Left lung (tissue), 4 donors: ENCODE measurements at regions not wholly inside any gene's neighbourhood (a gene's known extent, or its start where the extent isn't known, plus 50 kb on each side); places are given as distances from the start of the nearest gene placed in this dataset.
A peak's percentile ranks its signal among the peaks of the same experiment; 100 is the strongest.

Source experiments
- ATAC-seq: fragments of 200-7000 bp; cut with Tn5 transposase; one replicate; pipeline ENCODE4 v1.9.1; 2020; ENCODE audit warnings: moderate library complexity
- DNase-seq, 4 donors: peaks; one replicate each; pipeline ENCODE4 v3.0.0-alpha.2; 2013 to 2020
- H3K27ac ChIP-seq, 2 donors: fragments of 200-600 bp; sonication (generic) in 1 of 2; one replicate each; pipeline versions ENCODE4 v1.5.0 to v1.8.0; 2020 to 2021
- H3K27me3 ChIP-seq, 2 donors: fragments of 200-600 bp; sonication (generic) in 1 of 2; one replicate each; pipeline versions ENCODE4 v1.5.0 to v1.8.0; 2020 to 2021
- H3K36me3 ChIP-seq, 2 donors: fragments of 200-600 bp; sonication (generic) in 1 of 2; one replicate each; pipeline versions ENCODE4 v1.5.0 to v1.8.0; 2020 to 2021
- H3K4me1 ChIP-seq, 2 donors: fragments of 200-600 bp; one replicate each; pipeline ENCODE4 v1.8.0; 2021
- H3K4me3 ChIP-seq, 2 donors: fragments of 200-600 bp; sonication (generic) in 1 of 2; one replicate each; pipeline versions ENCODE4 v1.5.0 to v1.8.0; 2020 to 2021; ENCODE audit warnings: mild to moderate bottlenecking in 1 of 2
- H3K9me3 ChIP-seq, 2 donors: fragments of 200-600 bp; sonication (generic) in 1 of 2; one replicate each; pipeline versions ENCODE4 v1.5.0 to v1.8.0; 2020 to 2021
- intact Hi-C, 2 donors: fragments of 100-400 bp; cut with DNase I; formaldehyde crosslinking; loops; one replicate each; pipeline versions ENCODE4 v1.11.2 to v1.14.2; 2022
- TF ChIP-seq, protein P1 (sequence below), 2 donors: fragments of 200-600 bp; sonication (generic) in 1 of 2; IDR thresholded peaks; one replicate each; pipeline versions ENCODE4 v1.5.0 to v1.8.0; 2021; ENCODE audit warnings: antibody characterized with exemption in 2 of 2
- donor health status: DM: no; HTN: yes; CAD: no.
- donor health status: DM: no; HTN: no; CAD: no.

DNA sequence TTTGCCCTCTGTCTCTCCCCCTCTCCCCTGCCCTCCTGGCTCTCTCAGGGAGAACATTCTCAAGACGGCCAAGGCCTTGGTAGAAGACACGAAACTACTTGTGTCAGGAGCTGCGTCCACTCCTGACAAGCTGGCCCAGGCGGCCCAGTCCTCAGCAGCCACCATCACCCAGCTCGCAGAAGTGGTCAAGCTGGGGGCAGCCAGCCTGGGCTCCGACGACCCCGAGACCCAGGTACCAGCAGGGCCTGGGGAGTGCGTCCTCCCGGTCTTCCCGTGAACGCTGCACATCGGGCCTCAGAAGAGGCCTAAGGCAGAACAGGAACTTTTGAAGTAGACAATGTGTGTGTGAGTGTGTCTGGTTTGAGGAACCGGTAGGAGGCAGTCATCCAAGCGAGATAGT lies 245.4 kb upstream of the TPM1 start:
- H3K27ac ChIP-seq = no peak overlapping the region
- H3K9me3 ChIP-seq = no peaks in the 10 kb centered on the region
- TF ChIP-seq, protein P1, sequence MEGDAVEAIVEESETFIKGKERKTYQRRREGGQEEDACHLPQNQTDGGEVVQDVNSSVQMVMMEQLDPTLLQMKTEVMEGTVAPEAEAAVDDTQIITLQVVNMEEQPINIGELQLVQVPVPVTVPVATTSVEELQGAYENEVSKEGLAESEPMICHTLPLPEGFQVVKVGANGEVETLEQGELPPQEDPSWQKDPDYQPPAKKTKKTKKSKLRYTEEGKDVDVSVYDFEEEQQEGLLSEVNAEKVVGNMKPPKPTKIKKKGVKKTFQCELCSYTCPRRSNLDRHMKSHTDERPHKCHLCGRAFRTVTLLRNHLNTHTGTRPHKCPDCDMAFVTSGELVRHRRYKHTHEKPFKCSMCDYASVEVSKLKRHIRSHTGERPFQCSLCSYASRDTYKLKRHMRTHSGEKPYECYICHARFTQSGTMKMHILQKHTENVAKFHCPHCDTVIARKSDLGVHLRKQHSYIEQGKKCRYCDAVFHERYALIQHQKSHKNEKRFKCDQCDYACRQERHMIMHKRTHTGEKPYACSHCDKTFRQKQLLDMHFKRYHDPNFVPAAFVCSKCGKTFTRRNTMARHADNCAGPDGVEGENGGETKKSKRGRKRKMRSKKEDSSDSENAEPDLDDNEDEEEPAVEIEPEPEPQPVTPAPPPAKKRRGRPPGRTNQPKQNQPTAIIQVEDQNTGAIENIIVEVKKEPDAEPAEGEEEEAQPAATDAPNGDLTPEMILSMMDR (IDR thresholded peaks at IDR 0.05) = no peak
- H3K4me3 ChIP-seq = no peak overlapping the region
- no peaks in the 10 kb centered on the region for H3K27me3 ChIP-seq
- H3K36me3 ChIP-seq = no peaks in the 10 kb centered on the region
- ATAC-seq (no peak), DNase-seq (no peak)
- no peaks in the 10 kb centered on the region for H3K4me1 ChIP-seq
- intact Hi-C loops = no loop called here

DNA sequence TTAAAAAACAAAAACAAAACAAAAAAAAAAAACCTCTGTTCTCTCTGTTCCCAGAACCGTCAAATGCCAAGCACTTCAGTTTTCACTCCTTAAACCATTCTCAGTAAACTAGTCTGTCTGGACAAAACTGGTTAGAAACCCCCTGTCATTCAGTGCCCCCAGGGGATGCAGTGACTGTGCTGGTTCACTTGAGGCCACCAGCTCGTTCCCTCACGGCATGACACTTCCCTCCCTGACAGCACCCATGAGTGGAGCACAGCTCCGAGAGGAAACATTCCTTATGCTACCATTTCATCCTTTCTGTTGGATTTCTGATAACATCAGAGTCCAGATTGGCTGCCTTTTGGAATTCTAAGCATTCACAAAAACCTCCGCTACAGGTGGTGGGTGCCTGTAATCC lies 244.0 kb upstream of the TPM1 start:
- Histone ChIP-seq H3K27ac (no peak overlapping the region), H3K4me1 (no peaks in the 10 kb centered on the region), H3K36me3 (no peaks in the 10 kb centered on the region), H3K27me3 (no peaks in the 10 kb centered on the region), H3K9me3 (no peaks in the 10 kb centered on the region), H3K4me3 (no peak overlapping the region)
- TF ChIP-seq, protein P1 (IDR thresholded peaks at IDR 0.05) = no peak
- no peak for ATAC-seq
- intact Hi-C loops = no loop called here
- no peak for DNase-seq

DNA sequence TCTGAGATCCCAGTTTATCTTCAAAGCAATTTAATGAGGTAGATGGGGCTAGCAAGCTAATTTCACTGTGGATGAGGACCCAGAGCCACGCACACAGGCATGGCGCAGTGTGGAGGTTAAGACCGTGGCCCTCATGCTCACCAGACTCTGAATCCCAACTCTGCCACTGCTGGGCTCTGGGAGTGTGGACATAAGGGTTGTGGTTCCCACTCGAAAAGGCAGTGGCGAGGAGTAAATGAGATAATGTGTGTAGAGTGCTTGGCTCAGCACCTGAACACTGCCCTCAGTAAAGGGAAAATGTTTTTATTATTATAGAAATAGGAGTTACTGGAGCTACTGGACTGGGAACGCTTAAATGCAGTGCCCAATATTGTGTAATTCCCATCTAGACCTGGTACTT lies 243.5 kb upstream of the TPM1 start:
- H3K27me3 ChIP-seq = no peaks in the 10 kb centered on the region
- no peak overlapping the region for H3K4me3 ChIP-seq
- no peaks in the 10 kb centered on the region for H3K4me1 ChIP-seq
- intact Hi-C loops = no loop called here
- H3K36me3 ChIP-seq = no peaks in the 10 kb centered on the region
- TF ChIP-seq, protein P1 (IDR thresholded peaks at IDR 0.05) = no peak
- H3K27ac ChIP-seq = no peak overlapping the region
- no peak for DNase-seq
- ATAC-seq = no peak
- H3K9me3 ChIP-seq = no peaks in the 10 kb centered on the region

DNA sequence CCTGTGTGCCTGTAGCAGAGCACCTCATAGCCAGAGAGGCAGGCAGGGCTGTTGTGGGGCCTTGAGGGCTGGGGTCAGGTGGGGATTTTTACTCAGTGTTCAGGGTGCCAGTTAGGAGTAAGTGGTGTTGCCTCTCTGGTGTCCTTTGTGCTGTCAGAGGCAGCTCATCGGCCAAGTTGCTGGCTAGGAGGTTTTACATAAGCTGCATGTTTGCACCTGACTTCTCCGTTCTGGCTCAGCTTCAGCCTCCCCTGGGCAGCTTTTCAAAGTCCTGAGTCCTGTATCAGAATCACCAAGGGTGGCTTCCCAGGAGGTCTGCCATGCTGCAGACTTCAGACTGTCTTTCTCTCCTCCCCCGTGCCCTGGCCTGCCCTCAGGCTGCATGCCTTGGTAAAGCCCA lies 242.6 kb upstream of the TPM1 start:
- no peaks in the 10 kb centered on the region for H3K9me3 ChIP-seq
- no peaks in the 10 kb centered on the region for H3K36me3 ChIP-seq
- DNase-seq = peak in 1 of 4 donors; percentile 52
- TF ChIP-seq, protein P1 (IDR thresholded peaks at IDR 0.05) = no peak
- intact Hi-C loops = no loop called here
- H3K27me3 ChIP-seq = no peaks in the 10 kb centered on the region
- no peaks in the 10 kb centered on the region for H3K4me1 ChIP-seq
- no peak overlapping the region for H3K27ac ChIP-seq
- no peak for ATAC-seq
- H3K4me3 ChIP-seq = no peak overlapping the region

DNA sequence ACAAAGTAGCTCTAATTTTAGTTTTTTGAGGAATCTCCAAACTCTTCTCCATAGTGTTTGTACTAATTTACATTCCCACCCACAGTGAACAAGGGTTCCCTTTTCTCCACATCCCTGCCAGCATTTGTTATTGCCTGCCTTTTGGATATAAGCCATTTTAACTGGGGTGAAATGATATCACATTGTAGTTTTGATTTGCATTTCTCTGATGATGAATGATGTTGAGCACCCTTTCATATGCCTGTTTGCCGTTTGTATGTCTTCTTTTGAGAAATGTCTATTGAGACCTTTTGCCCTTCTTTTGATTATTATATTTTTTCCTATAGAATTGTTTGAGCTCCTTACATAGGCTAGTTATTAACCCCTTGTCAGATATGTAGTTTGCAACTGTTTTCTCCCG lies 239.9 kb upstream of the TPM1 start:
- ATAC-seq (no peak), DNase-seq (no peak)
- TF ChIP-seq, protein P1 (IDR thresholded peaks at IDR 0.05) = no peak
- Histone ChIP-seq H3K27ac (no peak overlapping the region), H3K36me3 (no peaks in the 10 kb centered on the region), H3K9me3 (no peaks in the 10 kb centered on the region), H3K4me3 (no peak overlapping the region), H3K4me1 (no peaks in the 10 kb centered on the region), H3K27me3 (no peaks in the 10 kb centered on the region)
- intact Hi-C loops = no loop called here
